ENCODE measurements at regions not wholly inside any gene's neighbourhood (a gene's known extent, or its start where the extent isn't known, plus 50 kb on each side); places are given as distances from the start of the nearest gene placed in this dataset.
"Not testable (repeated sequence)": the region's sequence is repeated elsewhere in the genome, so short reads cannot be mapped to it uniquely, and the experiment has no call there.

DNA sequence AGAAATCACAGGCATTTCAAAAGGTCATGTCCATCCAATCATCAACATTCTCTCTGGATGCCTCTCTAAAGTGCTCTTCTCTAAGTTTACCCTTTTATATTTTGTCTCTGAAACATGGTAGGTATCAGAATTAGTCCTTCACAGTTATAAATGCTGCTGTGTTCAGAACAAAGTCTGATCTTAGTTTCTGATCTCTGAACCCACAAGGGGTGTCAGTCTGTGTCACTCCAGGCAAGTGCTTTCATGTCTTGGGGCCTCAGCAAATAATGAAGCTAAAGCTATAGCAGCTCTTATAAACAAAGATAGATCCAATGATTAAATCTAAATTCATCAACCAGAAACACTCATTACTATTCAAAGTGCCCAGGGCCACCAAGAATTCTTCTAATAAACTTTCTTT lies 281.7 kb downstream of the BCL2L11 start:
- TF ChIP-seq, protein P1, sequence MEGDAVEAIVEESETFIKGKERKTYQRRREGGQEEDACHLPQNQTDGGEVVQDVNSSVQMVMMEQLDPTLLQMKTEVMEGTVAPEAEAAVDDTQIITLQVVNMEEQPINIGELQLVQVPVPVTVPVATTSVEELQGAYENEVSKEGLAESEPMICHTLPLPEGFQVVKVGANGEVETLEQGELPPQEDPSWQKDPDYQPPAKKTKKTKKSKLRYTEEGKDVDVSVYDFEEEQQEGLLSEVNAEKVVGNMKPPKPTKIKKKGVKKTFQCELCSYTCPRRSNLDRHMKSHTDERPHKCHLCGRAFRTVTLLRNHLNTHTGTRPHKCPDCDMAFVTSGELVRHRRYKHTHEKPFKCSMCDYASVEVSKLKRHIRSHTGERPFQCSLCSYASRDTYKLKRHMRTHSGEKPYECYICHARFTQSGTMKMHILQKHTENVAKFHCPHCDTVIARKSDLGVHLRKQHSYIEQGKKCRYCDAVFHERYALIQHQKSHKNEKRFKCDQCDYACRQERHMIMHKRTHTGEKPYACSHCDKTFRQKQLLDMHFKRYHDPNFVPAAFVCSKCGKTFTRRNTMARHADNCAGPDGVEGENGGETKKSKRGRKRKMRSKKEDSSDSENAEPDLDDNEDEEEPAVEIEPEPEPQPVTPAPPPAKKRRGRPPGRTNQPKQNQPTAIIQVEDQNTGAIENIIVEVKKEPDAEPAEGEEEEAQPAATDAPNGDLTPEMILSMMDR (IDR thresholded peaks at IDR 0.05): not testable (repeated sequence)
- TF ChIP-seq POLR2A (IDR thresholded peaks at IDR 0.05): not testable (repeated sequence)

Measured in Peyer's patch (tissue), 4 donors.